GM18951 (cell line): ENCODE measurements at regions not wholly inside any gene's neighbourhood (a gene's known extent, or its start where the extent isn't known, plus 50 kb on each side); places are given as distances from the start of the nearest gene placed in this dataset.

Experiments used
- POLR2A ChIP-seq: IDR thresholded peaks from 4 replicates; pipeline ENCODE4 v1.6.1; 2011; ENCODE audit warnings: mild to moderate bottlenecking; ENCODE audit not compliant: insufficient read length, insufficient read depth; ENCODE audit errors: extremely low read depth
- in situ Hi-C: fragments of 300-500 bp; cut with MboI; formaldehyde crosslinking; loops from one replicate; pipeline ENCODE4 v1.12.0; 2022; ENCODE audit warnings: low sequenced_read_pairs, mixed read lengths, inconsistent platforms; ENCODE audit not compliant: unreplicated experiment

DNA sequence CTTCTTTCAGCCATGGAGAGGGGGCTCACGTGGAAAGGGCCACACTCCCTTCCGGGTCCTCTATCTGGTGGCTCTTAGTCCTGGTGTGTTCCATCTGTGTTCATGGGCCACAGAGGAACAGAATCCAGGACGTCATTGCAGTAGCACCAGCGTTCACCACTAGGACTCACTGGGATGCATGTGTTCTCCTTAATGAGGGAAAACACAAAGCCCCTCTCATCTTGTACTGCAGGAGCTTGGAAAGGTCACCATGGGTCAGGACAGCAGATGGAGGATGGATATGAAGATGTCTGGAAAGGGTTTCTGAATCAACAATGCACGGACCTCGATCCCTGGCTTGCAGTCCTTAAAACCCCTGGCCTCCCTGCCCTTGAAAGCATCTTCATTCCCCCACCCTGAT is 113.8 kb upstream of the THY1 start:
- in situ Hi-C loops, result no loop called here
- TF ChIP-seq POLR2A, result no peak

DNA sequence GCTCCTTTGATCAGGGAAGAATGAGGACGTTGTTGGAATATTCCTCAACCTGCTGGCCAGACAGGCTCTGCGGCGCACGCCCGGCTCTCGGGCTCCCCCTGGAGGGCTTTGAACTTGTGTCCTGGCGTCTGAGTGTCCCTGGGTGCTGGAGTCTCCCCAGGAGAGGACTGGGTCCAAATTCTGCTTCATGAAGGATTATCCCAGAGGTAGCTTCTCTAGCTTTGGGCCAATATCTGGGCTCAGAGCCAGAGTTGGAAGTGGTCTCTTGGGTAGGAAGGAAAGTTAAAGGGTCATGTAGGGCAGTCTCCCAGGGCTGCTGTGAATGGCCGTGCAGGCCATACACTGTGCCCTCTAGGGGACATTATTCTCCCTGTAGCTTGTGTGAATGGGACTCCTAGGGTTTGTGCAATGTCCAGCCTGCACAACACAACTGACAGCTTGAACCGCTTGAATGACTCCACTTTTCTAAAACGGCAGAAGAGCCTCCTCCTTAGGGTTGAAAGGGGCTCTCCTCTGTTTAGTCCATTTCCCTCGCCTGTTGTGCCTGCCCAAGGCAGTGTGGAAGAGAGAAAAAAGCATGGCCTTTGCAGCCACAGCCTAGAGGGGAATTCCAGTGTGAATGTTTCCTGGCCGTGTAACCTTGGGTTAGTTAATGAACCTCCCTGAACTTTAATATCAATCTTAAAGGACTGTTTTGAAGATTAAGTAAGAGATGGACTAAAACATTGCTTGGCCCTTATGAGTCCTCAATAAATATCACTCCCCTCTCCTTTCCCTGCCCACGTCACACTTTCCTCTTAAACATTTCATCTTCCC is 111.2 kb upstream of the THY1 start:
- TF ChIP-seq POLR2A, result no peak
- in situ Hi-C loops, result no loop called here

GRCh38 chr11:119533462-119533861 is 110.5 kb upstream of the THY1 start:
- TF ChIP-seq POLR2A, result no peak
- in situ Hi-C loops, result no loop called here

- no peak for TF ChIP-seq POLR2A
- in situ Hi-C loops, result no loop called here
Measured at GRCh38 chr11:119532551-119532950, 109.6 kb upstream of the THY1 start.

DNA sequence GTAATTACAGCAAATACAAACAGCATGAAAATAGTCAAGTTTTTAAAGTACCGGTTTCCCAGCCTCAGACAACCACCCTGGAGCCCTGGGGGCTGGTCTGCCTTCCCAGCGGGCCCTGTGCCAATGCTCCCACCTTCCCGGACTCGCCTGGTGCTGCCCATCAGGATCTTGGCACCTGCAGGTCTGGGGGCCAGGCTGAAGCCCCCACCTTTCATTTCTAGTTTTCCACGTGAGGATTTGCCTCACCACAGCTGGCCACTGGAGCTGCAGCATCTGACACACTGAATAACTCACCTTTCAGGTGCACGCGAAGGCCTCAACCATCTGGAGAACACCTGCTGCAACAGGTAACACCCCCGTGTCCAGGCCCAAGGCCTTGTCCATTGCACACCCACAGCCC is 108.7 kb upstream of the THY1 start:
- in situ Hi-C loops, result no loop called here
- no peak for TF ChIP-seq POLR2A

- in situ Hi-C loops, result no loop called here
Measured at GRCh38 chr11:119531056-119531455, 108.1 kb upstream of the THY1 start.

GRCh38 chr11:119530509-119530908 is 107.5 kb upstream of the THY1 start:
- TF ChIP-seq POLR2A, result no peak
- in situ Hi-C loops, result no loop called here

More at GRCh38 chr11:119531056-119531455, 108.1 kb upstream of the THY1 start:
- no peak for TF ChIP-seq POLR2A

GRCh38 chr11:119529936-119530335 is 107.0 kb upstream of the THY1 start:
- no peak for TF ChIP-seq POLR2A
- in situ Hi-C loops, result no loop called here

GRCh38 chr11:119529063-119529845 is 106.3 kb upstream of the THY1 start:
- no peak for TF ChIP-seq POLR2A
- in situ Hi-C loops, result no loop called here

- in situ Hi-C loops, result no loop called here
- no peak for TF ChIP-seq POLR2A
Measured at GRCh38 chr11:119525867-119526196, 102.9 kb upstream of the THY1 start.

DNA sequence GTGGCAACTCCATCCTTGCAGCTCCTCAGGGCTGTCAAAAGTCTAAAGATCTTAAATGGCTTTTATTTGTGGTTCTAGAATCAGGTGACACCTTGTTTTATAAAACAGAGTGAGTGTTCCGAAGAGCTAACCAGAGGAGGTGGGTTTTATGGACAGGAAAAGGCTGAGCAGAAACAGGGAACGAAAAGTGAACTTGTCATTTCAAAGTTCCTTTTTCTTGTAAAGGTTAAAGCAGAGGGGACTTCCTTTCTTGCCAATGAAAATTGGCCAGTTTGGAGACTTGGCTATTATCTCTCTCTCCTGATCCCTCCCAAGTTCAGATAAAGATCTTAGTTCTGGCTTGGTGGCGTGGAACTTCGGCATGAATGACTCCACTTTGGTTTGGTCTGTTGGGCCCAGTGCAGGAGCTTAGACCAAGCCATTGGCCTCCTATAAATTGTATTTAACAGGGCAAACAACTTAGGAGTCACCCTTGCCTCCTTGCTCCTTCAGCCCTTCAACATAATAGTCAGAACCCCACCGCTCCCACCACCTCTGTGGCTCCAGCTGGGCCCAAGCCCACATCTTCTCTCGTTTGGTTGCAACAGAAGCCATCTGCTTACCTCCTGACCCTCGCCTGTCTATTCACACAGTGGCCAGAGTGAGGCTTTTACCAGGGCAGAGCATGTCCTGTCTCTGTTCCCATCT is 102.4 kb upstream of the THY1 start:
- no peak for TF ChIP-seq POLR2A
- in situ Hi-C loops, result no loop called here

- no peak for TF ChIP-seq POLR2A
Measured at GRCh38 chr11:119523539-119524157, 100.7 kb upstream of the THY1 start.

DNA sequence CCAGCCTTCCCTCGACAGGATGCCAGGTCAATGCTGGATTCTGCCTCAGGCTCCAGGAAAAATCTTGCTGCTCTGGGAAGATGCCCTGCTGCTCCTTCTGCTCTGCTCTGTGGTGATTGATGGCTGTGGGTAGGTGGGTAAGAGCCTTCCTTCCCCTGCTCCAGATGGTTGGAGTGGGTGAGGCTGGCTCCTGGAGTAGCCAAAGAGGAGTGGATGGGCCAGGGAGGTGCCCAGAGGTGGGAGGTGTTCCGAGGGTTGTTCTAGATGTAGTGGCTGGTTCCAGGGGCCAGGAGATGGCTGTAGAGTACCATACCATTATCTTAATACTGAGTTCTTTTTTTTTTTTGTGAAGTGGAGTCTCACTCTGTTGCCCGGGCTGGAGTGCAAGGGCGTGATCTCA is 99.6 kb upstream of the THY1 start:
- no peak for TF ChIP-seq POLR2A
- in situ Hi-C loops, result no loop called here

More at GRCh38 chr11:119523539-119524157, 100.7 kb upstream of the THY1 start:
- in situ Hi-C loops, result no loop called here
